Epithelial cell of proximal tubule (primary cell): ENCODE measurements at regions not wholly inside any gene's neighbourhood (a gene's known extent, or its start where the extent isn't known, plus 50 kb on each side); places are given as distances from the start of the nearest gene placed in this dataset.

Source experiments
- DNase-seq: peaks from one replicate; pipeline ENCODE4 v3.0.0-alpha.2; 2011; ENCODE audit warnings: low read depth
- H3K4me3 ChIP-seq: 2 replicates; pipeline ENCODE4 v1.5.1; 2011; ENCODE audit warnings: low read depth, mild to moderate bottlenecking, low read length
- CTCF ChIP-seq: conservative IDR thresholded peaks from 2 replicates; pipeline ENCODE4 v1.5.1; 2012; ENCODE audit warnings: low read depth, mild to moderate bottlenecking, low read length

GRCh38 chr2:234732404-234733092 lies 219.3 kb upstream of the SH3BP4 start:
- H3K4me3 ChIP-seq = no peak overlapping the region
- no peak for TF ChIP-seq CTCF
- no peak for DNase-seq

GRCh38 chr2:234731236-234731635 lies 220.6 kb upstream of the SH3BP4 start:
- H3K4me3 ChIP-seq = no peak overlapping the region
- no peak for DNase-seq
- TF ChIP-seq CTCF = no peak

- no peak for TF ChIP-seq CTCF
- H3K4me3 ChIP-seq = no peak overlapping the region
- peak; percentile 44 for DNase-seq
Observed at GRCh38 chr2:234730066-234730640, 221.7 kb upstream of the SH3BP4 start.

GRCh38 chr2:234725528-234726264 lies 226.1 kb upstream of the SH3BP4 start:
- no peak for TF ChIP-seq CTCF
- no peak for DNase-seq
- H3K4me3 ChIP-seq = no peak overlapping the region

- no peak for TF ChIP-seq CTCF
- DNase-seq = no peak
Observed at GRCh38 chr2:234724850-234725249, 227.0 kb upstream of the SH3BP4 start.

GRCh38 chr2:234723400-234723799 lies 226.5 kb upstream of the ARL4C start:
- no peak for DNase-seq
- no peak for TF ChIP-seq CTCF
- no peak overlapping the region for H3K4me3 ChIP-seq

More at GRCh38 chr2:234724850-234725249, 227.0 kb upstream of the SH3BP4 start:
- no peak overlapping the region for H3K4me3 ChIP-seq

- TF ChIP-seq CTCF = no peak
- H3K4me3 ChIP-seq = no peak overlapping the region
- DNase-seq = no peak
Observed at GRCh38 chr2:234722176-234722575, 225.3 kb upstream of the ARL4C start.
